HG03175 (cell line): ENCODE measurements at regions not wholly inside any gene's neighbourhood (a gene's known extent, or its start where the extent isn't known, plus 50 kb on each side); places are given as distances from the start of the nearest gene placed in this dataset.
"Not testable (repeated sequence)": the region's sequence is repeated elsewhere in the genome, so short reads cannot be mapped to it uniquely, and the experiment has no call there.

Experiments used
- ATAC-seq: cut with Tn5 transposase; IDR thresholded peaks from one replicate; pipeline ENCODE4 v1.9.1; 2021; ENCODE audit warnings: mild to moderate bottlenecking, moderate library complexity; ENCODE audit not compliant: unreplicated experiment

- no peak for ATAC-seq
Observed at GRCh38 chr12:38384816-38385378, 68.3 kb downstream of the ALG10B start.

- ATAC-seq: no peak
Observed at GRCh38 chr12:38385486-38385885, 68.9 kb downstream of the ALG10B start.

GRCh38 chr12:38386205-38386985 is 69.8 kb downstream of the ALG10B start:
- peak; percentile 56 for ATAC-seq

GRCh38 chr12:38389614-38390013 is 73.0 kb downstream of the ALG10B start:
- no peak for ATAC-seq

- no peak for ATAC-seq
Observed at GRCh38 chr12:38391007-38391406, 74.4 kb downstream of the ALG10B start.

GRCh38 chr12:38392554-38393144 is 76.1 kb downstream of the ALG10B start:
- ATAC-seq: no peak

GRCh38 chr12:38399711-38400206 is 83.2 kb downstream of the ALG10B start:
- ATAC-seq: no peak

- no peak for ATAC-seq
Observed at GRCh38 chr12:38402811-38403210, 86.2 kb downstream of the ALG10B start.

- no peak for ATAC-seq
Observed at GRCh38 chr12:38409511-38409910, 92.9 kb downstream of the ALG10B start.

- no peak for ATAC-seq
Observed at GRCh38 chr12:38411426-38411825, 94.9 kb downstream of the ALG10B start.

- no peak for ATAC-seq
Observed at GRCh38 chr12:38411946-38412345, 95.4 kb downstream of the ALG10B start.

- no peak for ATAC-seq
Observed at GRCh38 chr12:38417101-38417500, 100.5 kb downstream of the ALG10B start.

- ATAC-seq: no peak
Observed at GRCh38 chr12:38424436-38424835, 107.9 kb downstream of the ALG10B start.

GRCh38 chr12:38427442-38427841 is 110.9 kb downstream of the ALG10B start:
- no peak for ATAC-seq

- ATAC-seq: no peak
Observed at GRCh38 chr12:38431921-38432320, 115.3 kb downstream of the ALG10B start.

- ATAC-seq: not testable (repeated sequence)
Observed at GRCh38 chr12:38441871-38442281, 125.3 kb downstream of the ALG10B start.

- ATAC-seq: no peak
Observed at GRCh38 chr12:38445040-38445439, 128.5 kb downstream of the ALG10B start.

- no peak for ATAC-seq
Observed at GRCh38 chr12:38448991-38449390, 132.4 kb downstream of the ALG10B start.

GRCh38 chr12:38456537-38457120 is 140.1 kb downstream of the ALG10B start:
- no peak for ATAC-seq

- no peak for ATAC-seq
Observed at GRCh38 chr12:38465020-38465419, 148.4 kb downstream of the ALG10B start.

- ATAC-seq: no peak
Observed at GRCh38 chr12:38469715-38470114, 153.1 kb downstream of the ALG10B start.
